Stomach (tissue), 8 donors: ENCODE measurements at regions not wholly inside any gene's neighbourhood (a gene's known extent, or its start where the extent isn't known, plus 50 kb on each side); places are given as distances from the start of the nearest gene placed in this dataset.

ENCODE experiments used
- DNase-seq, 2 donors: peaks; one replicate each; pipeline versions ENCODE4 v3.0.0 to v3.0.0-alpha.2; 2013 to 2019
- H3K27ac ChIP-seq, 5 donors: fragments of 200-600 bp in 4 of 5; sonication (generic) in 4 of 5; one replicate each; pipeline ENCODE4 v1.5.1; 2013 to 2019; ENCODE audit warnings: mild to moderate bottlenecking in 1 of 5, moderate library complexity in 1 of 5
- H3K27me3 ChIP-seq, 3 donors: fragments of 200-600 bp; sonication (generic); one replicate each; pipeline ENCODE4 v1.5.1; 2017 to 2019; ENCODE audit warnings: mixed run types in 1 of 3
- H3K36me3 ChIP-seq, 4 donors: fragments of 200-600 bp; sonication (generic); 1 replicate in 3 of 4; 2 replicates in 1 of 4; pipeline ENCODE4 v1.5.1; 2016 to 2019
- H3K4me1 ChIP-seq, 4 donors: fragments of 200-600 bp; sonication (generic); one replicate each; pipeline ENCODE4 v1.5.1; 2016 to 2019
- H3K4me3 ChIP-seq, 4 donors: fragments of 200-600 bp; sonication (generic) in 3 of 4; one replicate each; pipeline ENCODE4 v1.5.1; 2016 to 2019; ENCODE audit warnings: mild to moderate bottlenecking in 1 of 4
- H3K9me3 ChIP-seq, 4 donors: fragments of 200-600 bp; sonication (generic); one replicate each; pipeline ENCODE4 v1.5.1; 2016 to 2019
- EP300 ChIP-seq: sonication (generic); formaldehyde crosslinking; IDR thresholded peaks from one replicate; pipeline ENCODE4 v1.6.1; 2017; ENCODE audit warnings: antibody characterized with exemption
- POLR2A ChIP-seq, 4 donors: fragments of 450-650 bp; IDR thresholded peaks; one replicate each; pipeline ENCODE4 v1.6.1; 2016; ENCODE audit warnings: antibody characterized with exemption in 4 of 4, control low read depth in 2 of 4, mild to moderate bottlenecking in 1 of 4, moderate library complexity in 1 of 4
- POLR2AphosphoS5 ChIP-seq, 3 donors: sonication (generic); formaldehyde crosslinking; IDR thresholded peaks; one replicate each; pipeline ENCODE4 v1.6.1; 2016; ENCODE audit warnings: antibody characterized with exemption in 3 of 3
- WGBS, 5 donors: extraction: QIAGEN DNeasy Blood & Tissue Kit in 3 of 5; methylation state at CpG; one replicate each; pipeline versions ENCODE4 v1.1.5 to v1.1.7; 2013 to 2018; 5-methylcytosine and 5-hydroxymethylcytosine counted together
- intact Hi-C: fragments of 100-400 bp; cut with DNase I; formaldehyde crosslinking; loops from one replicate; pipeline ENCODE4 v1.15.1; 2023; ENCODE audit warnings: low total_unique reads
- TF ChIP-seq, protein P1 (sequence below), 7 experiments: fragments of 450-650 bp in 4 of 7; fragments of 200-600 bp in 3 of 7; sonication (generic) in 3 of 7; IDR thresholded peaks; one replicate each; pipeline ENCODE4 v1.5.1; 2016 to 2019; ENCODE audit warnings: antibody characterized with exemption in 7 of 7, control low read depth in 2 of 7, mild to moderate bottlenecking in 1 of 7
- donor health status: healthy with polysubstance abuse.
- donor health status: Bipolar disorder and iron deficiency.
- donor health status: healthy.

DNA sequence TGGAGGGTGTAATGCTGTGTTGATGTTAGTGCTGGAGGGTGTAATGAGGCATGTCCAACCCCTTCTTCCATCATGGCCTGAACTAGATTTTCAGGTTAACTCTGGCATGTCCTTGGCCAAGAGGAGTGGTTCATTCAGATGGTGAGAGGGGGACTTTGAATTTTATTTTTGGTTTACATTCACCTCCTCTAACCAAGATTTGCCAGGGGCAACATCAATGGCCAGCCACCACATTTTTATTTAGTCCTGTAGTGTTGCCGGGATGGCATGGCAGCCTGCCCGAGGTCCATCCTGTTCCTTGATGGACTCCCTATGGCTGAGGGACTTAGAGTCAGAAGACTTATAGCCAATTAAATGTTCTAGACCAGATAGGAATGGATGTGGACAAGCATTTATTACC, 484.6 kb upstream of the HS6ST1 start:
- DNase-seq, result no peak
- Histone ChIP-seq H3K27me3 (no peaks in the 10 kb centered on the region), H3K9me3 (no peaks in the 10 kb centered on the region), H3K36me3 (no peaks in the 10 kb centered on the region), H3K4me3 (no peak overlapping the region), H3K27ac (no peak overlapping the region), H3K4me1 (no peaks in the 10 kb centered on the region)
- intact Hi-C loops, result no loop called here
- no peak for TF ChIP-seq POLR2A (IDR thresholded peaks at IDR 0.05)
- no peak for TF ChIP-seq POLR2AphosphoS5 (IDR thresholded peaks at IDR 0.05)
- TF ChIP-seq, protein P1, sequence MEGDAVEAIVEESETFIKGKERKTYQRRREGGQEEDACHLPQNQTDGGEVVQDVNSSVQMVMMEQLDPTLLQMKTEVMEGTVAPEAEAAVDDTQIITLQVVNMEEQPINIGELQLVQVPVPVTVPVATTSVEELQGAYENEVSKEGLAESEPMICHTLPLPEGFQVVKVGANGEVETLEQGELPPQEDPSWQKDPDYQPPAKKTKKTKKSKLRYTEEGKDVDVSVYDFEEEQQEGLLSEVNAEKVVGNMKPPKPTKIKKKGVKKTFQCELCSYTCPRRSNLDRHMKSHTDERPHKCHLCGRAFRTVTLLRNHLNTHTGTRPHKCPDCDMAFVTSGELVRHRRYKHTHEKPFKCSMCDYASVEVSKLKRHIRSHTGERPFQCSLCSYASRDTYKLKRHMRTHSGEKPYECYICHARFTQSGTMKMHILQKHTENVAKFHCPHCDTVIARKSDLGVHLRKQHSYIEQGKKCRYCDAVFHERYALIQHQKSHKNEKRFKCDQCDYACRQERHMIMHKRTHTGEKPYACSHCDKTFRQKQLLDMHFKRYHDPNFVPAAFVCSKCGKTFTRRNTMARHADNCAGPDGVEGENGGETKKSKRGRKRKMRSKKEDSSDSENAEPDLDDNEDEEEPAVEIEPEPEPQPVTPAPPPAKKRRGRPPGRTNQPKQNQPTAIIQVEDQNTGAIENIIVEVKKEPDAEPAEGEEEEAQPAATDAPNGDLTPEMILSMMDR (IDR thresholded peaks at IDR 0.05), result no peak
- TF ChIP-seq EP300, result no peak
- WGBS, 5 donors, result 89 to 96% (median 93%) methylated on average over 2 of the region's 2 CpGs

DNA sequence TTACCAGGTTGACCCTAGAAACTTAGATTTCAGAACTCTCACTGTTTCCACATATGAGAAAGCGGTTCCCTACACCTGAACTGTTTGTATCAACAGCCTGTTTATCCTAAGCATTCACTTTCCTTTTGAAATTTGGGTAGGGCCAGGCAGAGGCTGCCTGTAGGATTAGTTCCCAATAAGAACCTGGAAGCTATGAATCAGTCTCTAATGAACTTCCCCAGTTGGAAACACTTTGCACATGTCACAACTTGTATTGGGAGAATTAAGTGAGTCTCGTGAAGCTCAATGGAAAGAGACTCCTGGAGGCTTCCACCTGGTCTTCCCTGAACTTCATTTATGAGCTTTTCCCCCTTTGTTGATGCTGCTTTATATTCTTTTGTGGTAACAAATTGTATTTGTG, 486.6 kb upstream of the HS6ST1 start:
- no peak for TF ChIP-seq POLR2AphosphoS5 (IDR thresholded peaks at IDR 0.05)
- H3K27ac ChIP-seq, result no peak overlapping the region
- no peaks in the 10 kb centered on the region for H3K36me3 ChIP-seq
- intact Hi-C loops, result no loop called here
- no peaks in the 10 kb centered on the region for H3K4me1 ChIP-seq
- H3K9me3 ChIP-seq, result peaks cover 0 to 7% (median 0%) of the 10 kb centered on the region in 4 donors
- no peaks in the 10 kb centered on the region for H3K27me3 ChIP-seq
- DNase-seq, result no peak
- no peak overlapping the region for H3K4me3 ChIP-seq
- WGBS, 5 donors, result 57 to 87% (median 67%) methylated on average over 2 of the region's 2 CpGs

DNA sequence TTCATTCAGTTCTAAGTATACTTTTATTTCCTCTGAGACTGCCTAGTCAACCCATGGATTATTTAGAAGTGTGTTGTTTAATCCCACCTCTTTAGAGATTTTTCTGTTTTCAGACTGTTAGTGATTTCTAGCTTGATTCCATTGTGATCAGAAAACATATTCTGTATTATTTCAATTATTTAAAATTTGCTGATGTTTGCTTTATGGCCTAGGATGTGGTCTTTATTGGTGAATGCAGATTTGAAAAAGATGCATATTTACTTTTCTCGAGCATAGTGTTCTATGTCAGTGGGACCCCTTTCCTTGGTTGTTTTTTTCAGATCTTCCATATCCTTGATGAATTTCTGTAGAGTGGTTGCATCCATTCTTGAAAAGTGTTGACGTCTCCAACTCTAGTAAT, 487.2 kb upstream of the HS6ST1 start:
- Histone ChIP-seq H3K4me1 (no peaks in the 10 kb centered on the region), H3K27ac (no peak overlapping the region), H3K27me3 (no peaks in the 10 kb centered on the region), H3K36me3 (no peaks in the 10 kb centered on the region), H3K9me3 (peaks cover 0 to 9% (median 0%) of the 10 kb centered on the region in 4 donors), H3K4me3 (no peak overlapping the region)
- TF ChIP-seq POLR2A (IDR thresholded peaks at IDR 0.05) (no peak), POLR2AphosphoS5 (IDR thresholded peaks at IDR 0.05) (no peak), EP300 (no peak)
- TF ChIP-seq, protein P1 (IDR thresholded peaks at IDR 0.05), result no peak
- 58 to 81% (median 65%) methylated on average over 2 of the region's 2 CpGs for WGBS, 5 donors
- intact Hi-C loops, result no loop called here
- no peak for DNase-seq

DNA sequence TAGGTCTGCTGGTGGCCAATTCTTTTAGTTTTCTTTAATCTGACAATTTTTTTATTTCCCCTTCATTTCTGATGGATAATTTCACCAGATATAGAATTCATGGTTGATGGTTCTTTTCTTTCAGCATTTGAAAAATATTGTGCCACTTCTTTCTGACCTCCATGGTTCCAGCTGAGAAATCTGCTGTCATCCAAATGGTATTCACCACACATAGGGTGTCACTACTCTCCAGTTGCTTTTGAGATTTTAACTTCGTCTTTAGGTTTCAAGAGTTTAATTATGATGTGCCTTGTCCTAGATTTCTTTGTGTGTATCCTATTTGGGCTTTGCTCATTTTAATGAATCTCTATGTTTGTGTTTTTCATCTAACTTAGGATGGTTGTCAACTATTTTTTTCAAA, 488.6 kb upstream of the HS6ST1 start:
- H3K9me3 ChIP-seq, result peaks cover 0 to 9% (median 0%) of the 10 kb centered on the region in 4 donors
- TF ChIP-seq, protein P1 (IDR thresholded peaks at IDR 0.05), result no peak
- TF ChIP-seq EP300, result no peak
- TF ChIP-seq POLR2AphosphoS5 (IDR thresholded peaks at IDR 0.05), result no peak
- no peak for TF ChIP-seq POLR2A (IDR thresholded peaks at IDR 0.05)
- H3K36me3 ChIP-seq, result no peaks in the 10 kb centered on the region
- no peaks in the 10 kb centered on the region for H3K4me1 ChIP-seq
- intact Hi-C loops, result no loop called here
- H3K27me3 ChIP-seq, result peaks cover 0 to 7% (median 0%) of the 10 kb centered on the region in 3 donors
- DNase-seq, result no peak
- no peak overlapping the region for H3K4me3 ChIP-seq
- H3K27ac ChIP-seq, result no peak overlapping the region
- WGBS, 5 donors, result 96 to 100% (median 98%) methylated on average over 1 of the region's 1 CpG

DNA sequence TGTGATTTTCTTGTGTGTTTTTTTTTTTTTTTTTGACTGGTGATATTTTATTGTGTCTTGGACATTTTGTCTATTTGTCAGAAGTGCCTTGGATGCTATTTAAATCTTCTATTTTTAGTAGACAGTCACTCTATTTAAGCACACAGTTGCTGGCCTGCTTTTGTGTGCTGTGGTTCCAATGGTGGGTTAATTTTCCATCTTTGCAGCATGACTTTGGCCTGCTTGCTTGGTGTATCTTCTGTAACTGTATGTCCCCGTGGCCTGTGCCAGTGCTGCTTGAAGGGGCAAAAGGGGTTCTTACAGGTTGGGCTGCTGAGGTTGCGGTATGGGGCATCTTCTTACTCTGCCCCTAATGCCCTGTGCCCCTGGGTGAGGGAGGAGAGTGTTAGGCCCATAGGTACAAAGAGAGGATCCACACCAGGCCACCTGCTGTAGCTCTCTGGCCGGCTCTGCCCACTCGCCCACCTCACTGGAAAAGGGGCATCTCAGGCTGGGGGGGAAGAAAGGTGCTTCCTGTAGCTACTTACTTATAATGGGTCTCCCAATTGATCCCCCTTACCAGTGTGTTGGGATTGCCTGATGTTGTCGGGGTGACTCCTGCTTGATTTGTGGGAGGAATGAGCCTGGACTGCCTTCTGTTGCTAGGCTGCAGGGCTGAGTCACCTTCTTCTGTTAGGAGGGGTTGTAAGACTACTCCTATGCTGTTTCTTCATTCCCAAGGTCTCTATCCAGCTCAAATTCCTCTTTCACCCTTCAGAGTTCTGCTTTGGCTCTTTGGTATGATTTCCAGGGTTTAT, 490.0 kb upstream of the HS6ST1 start:
- no peak overlapping the region for H3K4me3 ChIP-seq
- no peaks in the 10 kb centered on the region for H3K36me3 ChIP-seq
- peaks cover 0 to 9% (median 0%) of the 10 kb centered on the region in 4 donors for H3K9me3 ChIP-seq
- 71 to 85% (median 79%) methylated on average over 5 of the region's 5 CpGs for WGBS, 5 donors
- peaks cover 0 to 7% (median 0%) of the 10 kb centered on the region in 3 donors for H3K27me3 ChIP-seq
- DNase-seq, result peak in 1 of 2 donors; percentile 21
- intact Hi-C loops, result no loop called here
- TF ChIP-seq, protein P1 (IDR thresholded peaks at IDR 0.05), result no peak
- TF ChIP-seq POLR2A (IDR thresholded peaks at IDR 0.05) (no peak), EP300 (no peak), POLR2AphosphoS5 (IDR thresholded peaks at IDR 0.05) (no peak)
- no peaks in the 10 kb centered on the region for H3K4me1 ChIP-seq
- no peak overlapping the region for H3K27ac ChIP-seq
